GM21390 (cell line): ENCODE measurements at regions not wholly inside any gene's neighbourhood (a gene's known extent, or its start where the extent isn't known, plus 50 kb on each side); places are given as distances from the start of the nearest gene placed in this dataset.

Experiments
- ATAC-seq: cut with Tn5 transposase; IDR thresholded peaks from one replicate; pipeline ENCODE4 v1.9.1; 2021; ENCODE audit not compliant: unreplicated experiment

DNA sequence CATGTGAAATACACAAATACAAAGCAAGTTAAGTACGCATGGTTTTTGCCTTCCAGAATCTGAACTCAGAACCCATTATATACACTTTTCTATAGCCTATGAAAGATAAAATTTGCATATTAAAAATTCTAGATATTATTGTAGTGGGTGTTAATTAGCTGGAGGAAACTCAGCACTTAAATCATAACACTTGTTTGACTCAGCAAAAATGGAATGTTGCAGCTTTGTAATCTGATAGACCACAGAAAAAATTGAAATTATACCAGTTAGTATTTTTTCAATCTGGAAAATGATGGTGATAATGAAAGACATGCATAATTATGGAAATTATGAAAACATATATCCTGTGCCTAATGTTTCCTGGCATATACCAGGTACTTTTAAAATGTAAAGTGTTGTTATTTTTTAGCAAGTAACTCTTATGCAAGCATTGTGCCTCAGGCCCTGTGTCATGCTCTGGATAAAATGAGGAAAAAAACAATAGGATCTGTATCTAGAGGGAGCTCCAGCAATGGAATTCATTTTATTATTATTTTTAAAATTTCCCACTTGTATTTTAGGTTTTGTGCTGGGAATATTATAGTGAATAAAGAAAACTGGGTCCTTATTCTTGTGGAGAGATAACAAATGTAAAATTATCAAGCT, 490.4 kb upstream of the SEMA3A start:
- no peak for ATAC-seq

DNA sequence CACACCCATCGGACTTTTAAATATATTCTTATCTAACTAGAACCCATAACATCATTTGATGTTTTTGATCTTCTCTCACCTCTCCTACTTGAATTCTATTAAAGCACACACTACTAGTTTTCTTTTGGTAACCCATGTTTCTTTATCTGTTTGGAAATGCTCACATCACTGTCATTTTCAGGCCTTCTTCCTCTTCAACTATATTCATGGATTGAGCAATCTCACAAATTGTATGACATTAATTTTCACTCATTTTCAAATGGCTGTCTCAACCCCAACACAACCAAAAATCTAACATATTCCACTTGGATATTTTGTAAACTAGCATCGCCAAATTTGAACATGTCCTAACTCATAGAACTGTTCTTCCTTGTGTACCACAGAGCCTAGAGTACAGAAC, 488.0 kb upstream of the SEMA3A start:
- no peak for ATAC-seq

DNA sequence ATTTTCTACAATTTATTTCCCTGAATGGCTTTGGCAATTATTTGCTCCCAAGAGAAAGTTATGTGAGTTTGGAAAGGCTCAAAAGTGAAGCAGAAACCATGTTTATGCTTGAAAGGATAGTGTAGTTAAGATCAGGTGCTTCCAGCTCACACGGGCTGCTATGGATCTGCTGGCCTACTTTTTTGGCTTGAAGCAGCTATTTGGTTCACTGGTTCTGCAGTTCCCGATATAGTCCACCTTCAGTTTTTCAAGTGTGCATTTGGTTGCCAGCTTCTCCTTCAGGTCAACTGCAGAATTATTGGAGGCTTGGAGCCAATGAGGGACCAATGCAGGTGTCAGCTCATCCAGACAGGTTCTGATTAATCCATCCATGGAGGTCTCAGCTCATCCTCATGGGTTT, 484.3 kb upstream of the SEMA3A start:
- ATAC-seq: no peak

DNA sequence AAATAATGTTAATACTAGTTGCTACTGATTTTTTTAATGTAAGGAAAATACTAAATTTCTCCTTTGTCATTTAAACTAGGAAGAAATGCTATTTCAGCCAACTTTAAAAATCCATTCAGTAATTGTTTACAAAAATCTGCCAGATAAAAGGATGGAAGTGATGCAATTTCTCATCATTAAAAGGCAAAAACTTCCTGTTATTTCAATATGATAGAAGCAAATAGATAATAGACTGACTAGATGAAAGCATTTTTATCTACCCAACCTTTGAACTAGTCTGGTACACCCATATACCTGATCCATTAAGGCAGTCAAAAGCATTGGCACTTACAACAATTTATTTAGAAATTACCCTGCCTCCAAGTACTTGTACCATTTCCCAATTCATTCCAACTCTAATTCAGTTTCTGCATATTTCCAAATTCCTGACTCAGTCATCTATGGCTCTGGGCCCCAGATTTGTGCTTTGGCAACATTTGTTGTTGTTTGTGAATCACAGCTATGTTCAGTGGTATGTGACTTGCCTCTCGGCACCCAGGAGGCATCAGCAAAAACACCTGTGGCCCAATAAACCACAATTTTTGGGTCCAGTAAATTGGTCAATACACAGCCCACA, 482.6 kb upstream of the SEMA3A start:
- ATAC-seq: no peak

DNA sequence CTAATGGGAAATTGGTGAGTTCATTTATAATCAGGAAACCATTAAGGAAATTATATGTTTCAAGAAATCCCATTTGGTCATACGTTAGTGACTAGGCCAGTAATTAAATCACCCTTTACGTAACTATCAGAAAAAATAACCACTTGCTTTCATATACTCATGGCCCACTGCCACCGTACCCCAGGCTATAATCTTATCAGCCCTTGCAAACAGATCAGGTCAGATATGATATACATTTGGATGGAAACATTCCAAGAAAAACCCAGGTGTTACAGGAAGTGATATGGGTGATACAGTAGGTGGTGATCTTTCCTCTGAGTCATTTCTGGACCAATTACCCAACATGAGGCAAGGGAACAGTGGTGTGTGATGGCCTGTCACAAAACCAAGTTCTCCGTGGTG, 481.0 kb upstream of the SEMA3A start:
- ATAC-seq: no peak

DNA sequence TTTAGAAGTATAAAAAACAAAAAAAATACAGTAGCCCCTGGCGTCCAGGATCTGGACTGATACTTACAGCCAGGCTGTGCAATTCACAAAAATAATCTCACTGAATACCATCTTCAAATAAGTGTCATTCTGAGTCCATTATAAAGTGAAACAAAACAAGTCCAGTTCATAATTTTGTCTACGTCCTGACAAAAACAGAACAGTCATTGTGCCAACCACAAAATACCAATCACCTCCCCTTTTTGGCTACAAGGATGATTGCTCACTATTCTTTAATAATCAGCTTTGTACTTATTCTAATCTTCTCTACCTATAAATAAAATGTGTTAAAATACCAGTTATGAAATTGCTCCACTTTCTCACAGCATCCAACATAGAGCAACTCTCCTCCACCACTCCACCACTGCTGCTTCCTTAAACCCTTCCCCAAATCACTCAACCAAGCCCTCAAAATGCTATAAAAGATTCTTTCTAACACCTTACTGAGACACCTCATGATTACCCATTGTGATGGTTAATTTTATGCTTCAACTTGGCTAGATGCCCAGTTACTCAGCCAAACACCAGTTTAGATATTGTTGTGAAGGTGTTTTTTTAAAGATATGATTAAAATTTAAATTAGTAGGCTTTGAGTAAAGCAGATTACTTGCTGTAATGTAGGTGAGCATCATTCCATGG, 479.8 kb upstream of the SEMA3A start:
- no peak for ATAC-seq

DNA sequence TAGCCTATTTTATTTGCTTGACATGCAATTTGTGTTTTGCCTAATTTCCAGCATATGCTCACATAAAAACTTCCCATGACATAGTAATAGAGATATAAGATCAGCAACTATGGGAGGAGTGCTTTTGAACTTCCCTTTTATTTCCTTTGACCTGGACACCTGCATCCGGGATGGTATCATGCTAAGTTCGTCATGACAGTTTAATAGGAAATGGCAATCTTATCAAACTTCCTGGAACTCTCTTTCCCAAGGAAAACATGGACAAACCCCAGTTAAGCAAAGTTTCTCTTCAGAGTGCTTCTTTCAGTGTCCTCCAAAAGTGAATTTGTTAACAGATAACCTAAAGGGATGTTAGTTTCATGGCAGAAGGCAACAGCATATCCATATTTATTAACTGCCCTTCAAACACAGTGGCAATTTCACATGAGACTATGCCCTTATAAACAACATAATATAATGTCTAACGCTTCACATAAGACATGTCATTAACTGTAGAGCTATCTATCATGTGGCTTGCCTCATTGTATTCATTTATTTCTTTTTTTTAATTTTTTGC, 474.7 kb upstream of the SEMA3A start:
- no peak for ATAC-seq

DNA sequence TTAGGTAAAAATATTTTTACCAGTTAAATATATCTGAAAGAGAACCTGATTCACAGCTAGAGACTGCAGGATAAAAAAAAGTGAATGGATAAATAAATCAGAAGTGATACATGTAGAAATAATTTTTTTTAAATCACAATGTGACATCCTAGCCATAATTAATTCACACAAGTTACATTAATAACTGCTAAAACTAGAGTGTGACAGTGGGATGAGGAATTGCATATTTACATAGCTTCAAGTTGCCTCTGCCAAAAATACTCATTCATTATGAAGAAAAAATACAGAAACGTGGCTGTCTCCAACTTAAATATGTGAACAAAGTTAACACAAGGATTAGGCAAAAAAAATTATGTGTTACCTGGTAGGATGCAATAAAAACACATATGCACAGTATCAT, 473.5 kb upstream of the SEMA3A start:
- no peak for ATAC-seq

DNA sequence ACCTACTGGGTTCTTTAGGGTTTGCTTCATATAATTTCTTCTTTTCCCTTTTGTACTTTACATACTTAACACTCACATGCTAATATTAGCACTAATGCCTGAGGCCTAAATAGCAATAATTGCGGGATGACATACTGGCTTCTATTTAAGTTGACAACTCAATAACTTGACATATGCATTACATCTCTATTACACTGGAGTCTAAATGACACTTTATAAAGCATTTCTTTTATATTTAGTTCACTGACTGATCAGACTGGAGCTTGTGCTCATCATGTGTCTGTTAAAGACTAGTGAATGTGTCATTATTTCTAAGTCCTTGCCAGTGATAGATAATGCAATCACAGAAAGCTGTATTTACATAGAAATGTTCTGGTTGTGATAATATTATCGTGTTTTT, 472.1 kb upstream of the SEMA3A start:
- ATAC-seq: no peak

DNA sequence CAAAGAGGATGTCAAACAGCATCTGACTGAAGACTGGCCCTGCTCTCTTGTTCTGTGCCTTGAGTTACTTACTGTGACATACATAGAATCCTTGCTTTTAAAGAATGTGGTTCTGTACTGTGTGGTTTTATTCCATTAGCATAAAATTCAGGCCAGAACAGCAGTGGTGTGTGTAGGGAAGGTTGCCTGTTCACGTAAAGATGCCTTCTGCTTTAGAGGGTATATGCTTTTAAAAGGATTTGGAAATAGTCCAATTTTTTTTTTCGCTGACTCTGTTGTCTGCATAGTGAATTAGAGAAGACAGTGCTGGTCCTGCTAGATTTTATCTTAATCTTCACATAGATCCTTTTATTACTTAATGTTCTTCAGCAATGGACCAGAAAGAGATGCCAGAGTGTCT, 470.8 kb upstream of the SEMA3A start:
- no peak for ATAC-seq

DNA sequence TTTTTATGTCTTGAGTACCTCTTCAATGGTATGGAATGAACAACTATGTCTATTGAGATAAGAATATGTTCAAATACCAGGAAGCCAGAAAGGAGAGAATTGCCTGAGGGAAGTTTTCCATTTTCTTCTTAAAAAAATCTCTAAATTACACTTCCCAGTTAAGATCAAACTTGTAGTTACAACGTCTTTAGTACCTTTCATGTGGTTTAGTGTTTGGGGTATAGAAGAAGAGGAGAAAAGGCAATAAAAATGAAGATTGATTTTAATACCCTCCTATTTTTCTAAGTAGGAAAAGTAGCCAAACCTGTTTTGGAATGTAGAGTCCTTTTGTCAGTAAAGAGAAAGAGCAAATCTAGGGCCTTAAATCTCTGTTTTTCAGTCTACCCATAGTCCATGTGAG, 470.0 kb upstream of the SEMA3A start:
- ATAC-seq: no peak

DNA sequence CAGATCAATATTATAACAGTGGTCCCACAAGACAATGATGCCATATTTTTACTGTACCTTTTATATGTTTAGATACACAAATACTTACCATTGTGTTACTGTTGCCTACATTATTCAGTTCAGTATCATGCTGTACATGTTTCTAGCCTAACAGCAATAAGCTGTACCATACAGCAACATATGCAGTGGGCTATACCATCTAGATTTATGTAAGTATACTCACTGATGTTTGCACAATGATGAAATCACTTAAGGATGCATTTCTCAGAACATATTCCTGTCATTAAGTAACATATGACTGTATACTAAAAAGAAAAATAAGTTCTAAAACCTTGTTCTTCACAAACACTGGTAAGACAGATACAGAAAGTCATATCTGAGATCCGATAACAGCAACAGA, 468.6 kb upstream of the SEMA3A start:
- no peak for ATAC-seq

DNA sequence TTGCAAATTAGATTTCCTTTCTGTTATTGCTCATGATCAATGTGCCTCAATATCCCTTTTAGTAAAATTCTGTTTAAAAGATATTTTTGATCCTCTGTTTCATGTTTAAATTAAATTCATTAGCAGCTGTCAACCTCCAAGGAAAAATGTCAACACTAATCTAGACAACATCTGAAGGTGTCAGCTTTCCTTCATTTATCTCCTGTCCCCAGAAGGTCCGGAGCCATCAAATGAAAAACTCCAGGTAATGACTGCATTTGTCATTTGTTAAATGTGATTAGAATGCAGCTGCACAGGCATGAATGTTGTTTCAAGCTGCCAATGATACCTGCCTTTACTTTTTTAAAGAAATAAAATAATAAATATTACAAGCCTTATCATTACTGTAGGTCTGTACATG, 463.7 kb upstream of the SEMA3A start:
- ATAC-seq: no peak

DNA sequence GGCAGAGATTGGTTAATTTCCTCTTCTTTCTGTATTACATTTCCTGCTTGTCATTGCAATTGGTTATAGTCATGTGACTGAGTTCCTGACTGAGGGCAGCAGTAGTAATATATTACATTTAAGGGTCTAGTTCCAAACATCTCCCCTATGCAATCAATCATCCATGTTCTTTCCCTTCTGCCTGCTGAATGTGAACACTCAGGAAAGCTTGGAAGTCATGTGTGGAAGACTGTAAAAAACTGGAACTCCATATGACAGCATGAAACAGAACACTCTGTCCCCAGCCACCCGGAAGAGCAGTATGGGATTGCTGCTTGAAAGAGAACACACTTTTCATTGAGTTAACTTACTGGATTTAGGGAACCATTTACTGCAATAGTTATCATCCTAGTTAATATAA, 459.7 kb upstream of the SEMA3A start:
- no peak for ATAC-seq

DNA sequence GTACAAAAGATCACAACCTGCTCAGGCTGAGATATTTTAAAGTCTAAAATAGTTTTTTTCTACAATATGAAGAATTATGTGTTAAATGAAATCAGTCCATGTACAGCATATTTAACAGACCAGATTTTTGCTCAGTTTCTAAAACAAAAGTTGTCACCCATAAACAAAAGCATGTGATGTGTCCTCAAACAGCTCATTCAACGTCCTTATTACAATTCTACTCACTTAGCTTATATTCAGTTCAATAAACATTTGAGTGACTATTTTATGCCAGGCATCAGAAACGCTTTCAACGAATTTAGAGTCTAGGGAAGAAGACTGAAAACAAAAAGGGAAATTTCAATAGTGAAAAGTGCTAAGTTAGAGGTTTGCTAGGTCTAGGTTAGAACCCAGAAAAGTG, 457.3 kb upstream of the SEMA3A start:
- no peak for ATAC-seq

DNA sequence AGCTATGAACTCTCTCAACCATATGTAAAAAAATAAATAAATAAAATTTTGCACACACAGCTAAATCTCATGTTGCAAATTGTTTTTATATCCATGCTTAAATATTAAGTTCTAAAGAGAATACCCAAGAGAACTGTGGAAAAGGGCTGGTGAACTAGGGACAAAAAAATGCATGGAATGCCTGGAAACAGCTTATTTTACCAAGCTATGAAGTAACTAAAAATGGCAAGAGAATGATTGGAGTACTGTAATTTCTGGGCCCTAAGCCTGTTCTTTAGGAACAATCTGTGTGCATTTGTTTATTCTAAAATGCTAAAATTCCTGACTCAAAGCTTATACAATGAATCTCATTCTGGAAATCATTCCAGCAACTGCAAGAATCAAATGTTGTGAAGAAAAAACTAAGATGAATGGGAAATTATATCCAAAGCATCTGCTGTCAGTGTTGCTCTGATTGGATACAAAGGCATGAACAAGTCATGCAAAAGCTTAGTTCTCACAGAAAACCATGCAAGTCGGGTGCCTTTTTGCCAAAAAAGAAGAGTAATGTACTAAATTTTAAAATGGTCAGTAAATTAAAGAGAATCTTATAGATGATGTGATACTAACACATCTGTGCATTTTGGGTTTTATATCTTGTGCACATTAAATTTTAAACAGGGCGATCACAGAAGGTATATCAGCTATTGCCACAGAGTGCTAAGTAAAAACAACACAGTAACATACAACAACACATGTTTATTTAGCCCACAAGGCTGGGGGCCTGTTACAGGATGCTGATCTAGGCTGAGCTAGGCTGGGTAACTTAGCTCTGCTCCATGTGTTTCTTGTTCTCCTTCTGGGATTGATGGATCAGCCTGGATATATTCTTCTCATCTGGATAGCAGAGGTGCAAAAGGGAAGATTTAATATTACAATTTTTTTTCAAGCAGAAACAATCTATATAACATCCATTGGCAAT, 453.5 kb upstream of the SEMA3A start:
- ATAC-seq: no peak

DNA sequence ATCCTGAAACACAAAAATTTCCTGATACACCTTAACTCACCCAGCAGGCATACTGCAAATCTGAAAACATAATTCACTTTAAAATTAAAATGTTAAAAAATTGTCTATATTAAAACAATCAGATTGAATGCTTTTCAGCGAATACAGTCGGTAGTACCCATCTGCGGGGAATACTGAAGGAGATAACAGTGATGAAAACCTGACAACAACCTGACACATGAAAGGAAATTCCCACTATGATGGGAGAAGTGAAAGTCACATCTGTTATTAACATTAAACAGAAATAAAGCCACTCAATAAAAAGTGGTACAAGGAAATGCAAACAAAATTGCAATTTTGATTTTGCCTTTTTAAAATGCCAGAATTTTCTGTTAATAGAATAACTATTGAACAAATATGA, 448.0 kb upstream of the SEMA3A start:
- no peak for ATAC-seq

DNA sequence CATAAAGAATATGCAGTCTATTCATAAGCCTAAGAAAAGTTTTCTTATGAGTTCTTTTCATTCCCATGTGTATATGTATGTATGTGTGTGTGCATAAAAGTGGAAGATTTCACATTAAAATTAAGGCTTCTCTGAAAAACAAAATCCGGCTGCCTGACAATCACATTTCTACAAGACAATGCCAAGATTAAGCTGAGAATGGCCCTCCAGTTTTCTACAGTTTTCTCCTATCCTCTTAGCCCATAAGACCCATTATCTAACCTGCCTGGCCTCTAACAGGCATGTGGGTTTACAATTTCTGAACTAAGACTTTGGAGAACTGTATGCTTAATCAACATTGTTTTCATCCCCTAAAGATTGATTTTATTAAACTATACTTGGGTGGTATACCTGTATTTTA, 446.0 kb upstream of the SEMA3A start:
- ATAC-seq: no peak

DNA sequence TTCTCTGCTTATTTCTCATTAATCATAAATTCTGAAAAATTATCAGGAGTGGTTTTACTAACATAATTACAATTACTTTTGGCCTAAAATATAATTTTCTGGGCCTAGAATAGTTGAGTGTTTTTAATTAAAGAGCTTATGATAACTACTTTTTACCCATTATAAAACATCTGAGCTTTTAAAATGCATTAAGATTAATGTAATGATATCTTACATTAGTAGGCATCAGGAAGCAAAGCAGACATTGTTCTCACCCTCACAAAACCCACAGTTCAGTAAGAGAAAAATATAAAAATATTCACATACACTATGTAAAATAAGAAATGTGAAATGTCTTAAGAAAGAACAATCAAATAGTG, 443.7 kb upstream of the SEMA3A start:
- no peak for ATAC-seq

DNA sequence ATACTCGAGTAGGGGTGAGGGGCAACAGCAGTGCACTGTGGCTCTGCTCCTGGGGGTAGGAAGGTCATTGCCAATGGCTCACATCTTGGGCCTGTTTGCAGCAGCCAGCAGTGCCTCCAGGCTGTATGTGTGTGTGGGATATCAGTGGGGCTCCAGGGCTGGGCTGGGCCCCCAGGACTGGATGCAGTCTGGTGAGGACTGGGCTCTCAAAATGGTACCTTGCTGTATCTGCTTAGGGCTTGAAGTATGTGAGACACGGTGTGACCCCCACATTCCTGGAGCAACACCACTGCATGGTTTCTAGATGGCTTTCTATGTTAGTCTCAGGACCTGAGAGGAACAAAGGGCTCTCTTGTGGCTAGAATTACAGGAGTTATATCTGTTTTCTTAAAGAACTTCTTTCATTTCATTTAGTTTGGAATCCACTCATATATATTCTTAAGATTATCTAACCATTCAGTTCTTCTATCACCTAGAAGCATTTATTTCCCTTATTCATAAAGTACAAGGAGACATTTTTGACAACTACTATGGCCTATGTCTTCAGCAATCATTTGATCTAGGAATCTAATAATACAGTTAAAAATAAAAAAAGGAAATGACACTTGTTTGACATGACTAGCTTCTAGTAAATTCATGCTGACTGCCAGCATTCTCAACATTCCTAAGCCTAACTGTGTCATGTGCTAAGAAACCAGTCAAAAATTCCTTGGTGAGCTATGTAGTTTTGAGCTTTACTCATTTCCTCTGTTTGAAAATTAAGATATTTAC, 443.2 kb upstream of the SEMA3A start:
- no peak for ATAC-seq

DNA sequence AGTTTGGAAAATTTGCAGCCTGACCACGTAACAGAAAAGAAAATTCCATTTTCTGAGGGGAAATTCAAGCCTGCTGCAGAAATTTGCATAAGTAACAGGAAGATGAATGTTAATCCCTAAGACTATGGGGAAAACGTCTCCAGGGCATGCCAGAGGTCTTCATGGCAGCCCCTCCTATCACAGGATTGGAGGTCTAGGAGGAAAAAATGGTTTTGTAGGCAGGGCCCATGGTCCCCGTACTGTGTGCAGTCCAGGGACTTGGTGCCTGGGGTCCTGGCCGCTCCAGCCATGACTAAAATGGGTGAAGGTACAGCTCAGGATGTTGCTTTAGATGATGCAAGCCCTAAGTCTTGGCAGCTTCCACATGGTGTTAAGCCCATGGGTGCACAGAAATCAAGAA, 437.3 kb upstream of the SEMA3A start:
- ATAC-seq: no peak
